Trophoblast cell (in vitro differentiated cells and primary cell): ENCODE measurements at regions not wholly inside any gene's neighbourhood (a gene's known extent, or its start where the extent isn't known, plus 50 kb on each side); places are given as distances from the start of the nearest gene placed in this dataset.
A peak's percentile ranks its signal among the peaks of the same experiment; 100 is the strongest.

Experiments
- DNase-seq, 2 donors: peaks; one replicate each; pipeline ENCODE4 v3.0.0-alpha.2; 2016
- H2AFZ ChIP-seq: 2 replicates; pipeline ENCODE4 v1.6.1; 2013; ENCODE audit warnings: low read length, moderate library complexity, mild to moderate bottlenecking; ENCODE audit not compliant: insufficient read depth, poor library complexity
- H2AK5ac ChIP-seq: 2 replicates; pipeline ENCODE4 v1.6.1; 2013; ENCODE audit warnings: mild to moderate bottlenecking, low read length
- H2BK120ac ChIP-seq: 2 replicates; pipeline ENCODE4 v1.6.1; 2013; ENCODE audit warnings: low read length, mild to moderate bottlenecking, moderate library complexity; ENCODE audit not compliant: insufficient read depth, poor library complexity
- H2BK12ac ChIP-seq: 2 replicates; pipeline ENCODE4 v1.6.1; 2013; ENCODE audit warnings: mild to moderate bottlenecking, low read length, moderate library complexity
- H2BK5ac ChIP-seq: 2 replicates; pipeline ENCODE4 v1.6.1; 2013; ENCODE audit warnings: low read length, low read depth, moderate library complexity, mild to moderate bottlenecking; ENCODE audit not compliant: poor library complexity
- H3K14ac ChIP-seq: 2 replicates; pipeline ENCODE4 v1.6.1; 2013; ENCODE audit warnings: mild to moderate bottlenecking, low read length
- H3K18ac ChIP-seq: 2 replicates; pipeline ENCODE4 v1.6.1; 2013; ENCODE audit warnings: mild to moderate bottlenecking, low read length
- H3K23ac ChIP-seq: 2 replicates; pipeline ENCODE4 v1.6.1; 2013; ENCODE audit warnings: low read length
- H3K27ac ChIP-seq: 2 replicates; pipeline ENCODE4 v1.5.1; 2013; ENCODE audit warnings: low read depth, mild to moderate bottlenecking, inconsistent platforms, low read length, moderate library complexity
- H3K27me3 ChIP-seq: 2 replicates; pipeline ENCODE4 v1.6.1; 2013; ENCODE audit warnings: inconsistent platforms, mild to moderate bottlenecking, low read length, moderate library complexity; ENCODE audit not compliant: insufficient read depth
- H3K36me3 ChIP-seq, 2 experiments: 1 replicate in 1 of 2; 2 replicates in 1 of 2; pipeline ENCODE4 v1.6.1; 2013; ENCODE audit warnings: low read length in 2 of 2, mild to moderate bottlenecking in 2 of 2, moderate library complexity in 1 of 2; ENCODE audit not compliant: insufficient read depth in 2 of 2, control insufficient read depth in 1 of 2
- H3K4ac ChIP-seq: 2 replicates; pipeline ENCODE4 v1.6.1; 2013; ENCODE audit warnings: low read depth, mild to moderate bottlenecking, low read length, moderate library complexity
- H3K4me1 ChIP-seq, 2 experiments: 1 replicate in 1 of 2; 2 replicates in 1 of 2; pipeline ENCODE4 v1.6.1; 2013; ENCODE audit warnings: low read length in 2 of 2, mild to moderate bottlenecking in 2 of 2, moderate library complexity in 1 of 2; ENCODE audit not compliant: insufficient read depth in 2 of 2, control insufficient read depth in 1 of 2
- H3K4me2 ChIP-seq: 2 replicates; pipeline ENCODE4 v1.6.1; 2013; ENCODE audit warnings: inconsistent platforms, mild to moderate bottlenecking, low read length, moderate library complexity
- H3K4me3 ChIP-seq: 2 replicates; pipeline ENCODE4 v1.5.1; 2013; ENCODE audit warnings: mild to moderate bottlenecking, low read depth, low read length, inconsistent platforms
- H3K79me1 ChIP-seq: one replicate; pipeline ENCODE4 v1.6.1; 2013; ENCODE audit warnings: low read length
- H3K79me2 ChIP-seq: 2 replicates; pipeline ENCODE4 v1.6.1; 2013; ENCODE audit warnings: low read length, mild to moderate bottlenecking; ENCODE audit not compliant: control insufficient read depth, insufficient read depth, poor library complexity
- H3K9ac ChIP-seq: 2 replicates; pipeline ENCODE4 v1.6.1; 2013; ENCODE audit warnings: mild to moderate bottlenecking, low read length
- H3K9me3 ChIP-seq: 2 replicates; pipeline ENCODE4 v1.6.1; 2013; ENCODE audit warnings: low read depth, mild to moderate bottlenecking, control low read depth, inconsistent platforms, low read length; ENCODE audit not compliant: insufficient read depth
- H4K12ac ChIP-seq: 2 replicates; pipeline ENCODE4 v1.6.1; 2013; ENCODE audit warnings: low read depth, mild to moderate bottlenecking, low read length, moderate library complexity
- H4K8ac ChIP-seq: 2 replicates; pipeline ENCODE4 v1.6.1; 2013; ENCODE audit warnings: low read depth, mild to moderate bottlenecking, low read length, moderate library complexity
- H4K91ac ChIP-seq: one replicate; pipeline ENCODE4 v1.6.1; 2013; ENCODE audit warnings: low read depth, mild to moderate bottlenecking, low read length, moderate library complexity
- WGBS: extraction: QIAGEN DNeasy Blood & Tissue Kit; methylation state at CpG from one replicate; pipeline ENCODE4 v1.1.7; 2013; ENCODE audit warnings: missing lambda C conversion rate; ENCODE audit not compliant: insufficient read length, insufficient coverage; ENCODE audit errors: extremely low coverage; 5-methylcytosine and 5-hydroxymethylcytosine counted together

GRCh38 chr12:19034937-19035336 lies 94.6 kb upstream of the PLEKHA5 start:
- H2BK5ac ChIP-seq, result no peak overlapping the region
- H2AK5ac ChIP-seq, result no peak overlapping the region
- no peak for DNase-seq
- H3K27ac ChIP-seq, result no peak overlapping the region
- H2BK120ac ChIP-seq, result no peak overlapping the region
- no peaks in the 10 kb centered on the region for H3K79me2 ChIP-seq
- H3K14ac ChIP-seq, result no peak overlapping the region
- peaks cover 5 to 8% of the 10 kb centered on the region in 2 experiments for H3K4me1 ChIP-seq
- no peak overlapping the region for H3K23ac ChIP-seq
- H3K18ac ChIP-seq, result no peak overlapping the region
- peaks cover 6% of the 10 kb centered on the region for H3K9me3 ChIP-seq
- no peak overlapping the region for H3K9ac ChIP-seq
- H3K4me3 ChIP-seq, result no peak overlapping the region
- H4K12ac ChIP-seq, result no peak overlapping the region
- WGBS, result no CpG with 5 or more reads among the region's 2 CpGs
- H2BK12ac ChIP-seq, result no peak overlapping the region
- no peak overlapping the region for H2AFZ ChIP-seq
- H3K36me3 ChIP-seq, result peaks cover 0 to 4% of the 10 kb centered on the region in 2 experiments
- H4K91ac ChIP-seq, result no peak overlapping the region
- no peak overlapping the region for H3K4me2 ChIP-seq
- H3K4ac ChIP-seq, result no peak overlapping the region
- no peaks in the 10 kb centered on the region for H3K27me3 ChIP-seq
- H4K8ac ChIP-seq, result no peak overlapping the region
- H3K79me1 ChIP-seq, result peaks cover 6% of the 10 kb centered on the region

GRCh38 chr12:19035536-19035935 lies 94.0 kb upstream of the PLEKHA5 start:
- Histone ChIP-seq H3K79me2 (no peaks in the 10 kb centered on the region), H3K4me3 (no peak overlapping the region), H3K9ac (no peak overlapping the region), H2AFZ (no peak overlapping the region), H4K91ac (no peak overlapping the region), H3K36me3 (peaks cover 0 to 4% of the 10 kb centered on the region in 2 experiments), H3K14ac (no peak overlapping the region), H3K4me2 (no peak overlapping the region), H3K4ac (no peak overlapping the region), H3K4me1 (peaks cover 5 to 8% of the 10 kb centered on the region in 2 experiments), H2BK12ac (no peak overlapping the region), H2BK120ac (no peak overlapping the region), H3K27me3 (no peaks in the 10 kb centered on the region), H3K9me3 (peaks cover 6% of the 10 kb centered on the region), H3K27ac (no peak overlapping the region), H4K12ac (no peak overlapping the region), H3K79me1 (peaks cover 6% of the 10 kb centered on the region), H3K23ac (no peak overlapping the region), H4K8ac (no peak overlapping the region), H3K18ac (no peak overlapping the region), H2AK5ac (no peak overlapping the region), H2BK5ac (no peak overlapping the region)
- WGBS, result no CpG with 5 or more reads among the region's 1 CpG
- peak in 1 of 2 donors; percentile 39 for DNase-seq

GRCh38 chr12:19036673-19037357 lies 92.7 kb upstream of the PLEKHA5 start:
- Histone ChIP-seq H3K79me2 (no peaks in the 10 kb centered on the region), H4K8ac (no peak overlapping the region), H3K4me3 (no peak overlapping the region), H3K4me2 (no peak overlapping the region), H3K79me1 (peaks cover 6% of the 10 kb centered on the region), H4K91ac (no peak overlapping the region), H3K23ac (no peak overlapping the region), H3K4ac (no peak overlapping the region), H4K12ac (no peak overlapping the region), H3K14ac (no peak overlapping the region), H2BK5ac (peak overlapping the region; percentile 3), H3K9me3 (peaks cover 6% of the 10 kb centered on the region), H2AK5ac (no peak overlapping the region), H3K18ac (no peak overlapping the region), H3K9ac (no peak overlapping the region), H2BK12ac (no peak overlapping the region), H2AFZ (no peak overlapping the region), H3K36me3 (peaks cover 0 to 4% of the 10 kb centered on the region in 2 experiments), H3K27ac (peak overlapping the region; percentile 43), H3K27me3 (no peaks in the 10 kb centered on the region), H3K4me1 (peaks cover 5 to 8% of the 10 kb centered on the region in 2 experiments), H2BK120ac (no peak overlapping the region)
- WGBS, result no CpG with 5 or more reads among the region's 6 CpGs
- peak; percentile 49 to 79 for DNase-seq

- Histone ChIP-seq H3K23ac (no peak overlapping the region), H3K4me2 (no peak overlapping the region), H3K4ac (peak overlapping the region; percentile 30), H4K91ac (peak overlapping the region; percentile 79), H2BK120ac (peak overlapping the region; percentile 25), H3K4me3 (no peak overlapping the region), H3K36me3 (no peaks in the 10 kb centered on the region), H3K14ac (peak overlapping the region; percentile 77), H3K18ac (no peak overlapping the region), H4K12ac (no peak overlapping the region), H2BK12ac (peak overlapping the region; percentile 90), H3K79me1 (peaks cover 3% of the 10 kb centered on the region), H3K9me3 (no peaks in the 10 kb centered on the region), H3K27me3 (no peaks in the 10 kb centered on the region), H3K4me1 (peaks cover 5 to 8% of the 10 kb centered on the region in 2 experiments), H2AFZ (peak overlapping the region; percentile 69), H3K9ac (no peak overlapping the region), H2AK5ac (peak overlapping the region; percentile 59), H3K79me2 (no peaks in the 10 kb centered on the region), H4K8ac (peak overlapping the region; percentile 31), H3K27ac (no peak overlapping the region), H2BK5ac (peak overlapping the region; percentile 46)
- WGBS, result no CpG with 5 or more reads among the region's 6 CpGs
- no peak for DNase-seq
These were observed 91.3 kb upstream of the PLEKHA5 start for GRCh38 chr12:19038209-19038608.
